Ishikawa (cell line): ENCODE measurements at regions not wholly inside any gene's neighbourhood (a gene's known extent, or its start where the extent isn't known, plus 50 kb on each side); places are given as distances from the start of the nearest gene placed in this dataset.

Experiments used
- EP300 ChIP-seq: IDR thresholded peaks from 2 replicates; pipeline ENCODE4 v1.6.1; 2012; ENCODE audit warnings: borderline replicate concordance
- RAD21 ChIP-seq: IDR thresholded peaks from 2 replicates; pipeline ENCODE4 v1.6.1; 2012; ENCODE audit warnings: low read depth
- TCF12 ChIP-seq: IDR thresholded peaks from 2 replicates; pipeline ENCODE4 v1.6.1; 2012; ENCODE audit warnings: low read depth
- TEAD4 ChIP-seq: IDR thresholded peaks from 2 replicates; pipeline ENCODE4 v1.6.1; 2012
- TF ChIP-seq, protein P1 (sequence below): IDR thresholded peaks from 2 replicates; pipeline ENCODE4 v1.6.1; 2012

DNA sequence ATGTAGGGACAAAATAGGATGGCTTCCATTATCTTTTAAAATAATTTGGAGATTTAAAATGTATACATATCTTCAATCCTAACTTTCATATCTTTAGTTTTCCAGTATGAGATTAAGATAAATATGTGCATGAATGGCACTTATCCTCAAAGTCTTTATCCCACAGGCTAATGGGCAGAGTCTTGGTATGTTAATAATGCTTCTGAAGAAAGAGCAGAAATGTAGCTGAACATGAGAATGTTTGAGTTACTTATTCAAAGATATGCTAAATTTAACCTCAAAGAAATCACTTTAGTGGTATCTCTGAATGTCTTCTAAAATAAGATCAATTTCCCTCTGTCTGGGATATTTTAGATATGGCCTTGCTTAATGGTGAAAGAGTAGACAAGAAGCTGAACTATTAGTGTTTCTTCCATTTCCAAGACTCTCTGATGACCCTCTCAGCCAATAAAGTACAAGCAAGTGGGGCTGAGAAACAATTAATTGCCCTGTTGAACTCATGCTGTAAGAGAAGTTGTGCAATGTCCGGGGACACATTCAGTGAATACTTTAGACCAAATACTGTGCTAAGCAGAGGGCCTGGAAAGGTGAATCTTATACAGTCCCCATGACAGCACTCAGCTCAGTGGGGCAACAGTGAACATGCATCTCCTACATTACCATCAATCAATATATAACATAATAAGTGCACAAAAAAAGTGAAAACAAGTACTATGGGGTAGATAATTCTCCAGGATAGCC, 50.0 kb upstream of the ADAMTSL1 start:
- TF ChIP-seq, protein P1, sequence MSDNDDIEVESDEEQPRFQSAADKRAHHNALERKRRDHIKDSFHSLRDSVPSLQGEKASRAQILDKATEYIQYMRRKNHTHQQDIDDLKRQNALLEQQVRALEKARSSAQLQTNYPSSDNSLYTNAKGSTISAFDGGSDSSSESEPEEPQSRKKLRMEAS: no peak
- TF ChIP-seq TEAD4 (no peak), RAD21 (no peak), TCF12 (no peak), EP300 (no peak)
